ENCODE measurements at regions not wholly inside any gene's neighbourhood (a gene's known extent, or its start where the extent isn't known, plus 50 kb on each side); places are given as distances from the start of the nearest gene placed in this dataset.

DNA sequence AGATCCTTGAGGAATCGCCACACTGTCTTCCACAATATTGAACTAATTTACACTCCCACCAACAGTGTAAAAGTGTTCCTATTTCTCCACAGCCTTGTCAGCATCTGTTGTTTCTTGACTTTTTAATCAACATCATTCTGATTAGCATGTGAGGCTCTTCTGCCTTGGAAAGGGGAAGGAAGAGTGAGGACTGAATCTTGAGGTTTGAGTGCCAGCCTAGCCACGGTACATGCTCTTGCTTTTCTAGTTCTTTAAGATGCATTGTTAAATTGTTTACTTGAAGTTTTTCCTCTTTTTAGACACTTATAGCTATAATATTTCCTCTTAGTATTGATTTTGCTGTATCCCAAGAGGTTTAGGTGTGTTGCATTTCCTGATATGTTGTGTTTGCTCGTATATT, 596.1 kb downstream of the OTOL1 start:
- no peak overlapping the region for H3K27ac ChIP-seq (ENCODE audit: low read depth, low read length)
- H3K9ac ChIP-seq (ENCODE audit: low read length) = no peak overlapping the region
- ChIA-PET RAD21 (ENCODE audit: low non-redundant PET in 1 of 2, low total read pairs in 2 of 2, uncharacterized antibody in 2 of 2, unreplicated experiment in 2 of 2) (no interaction called here), POLR2A (no interaction called here), CTCF (no interaction called here)
- no peaks in the 10 kb centered on the region for H3K36me3 ChIP-seq (ENCODE audit: control insufficient read depth in 1 of 2, insufficient read depth in 2 of 2, low read length in 2 of 2)
- H4K20me1 ChIP-seq (ENCODE audit: insufficient read depth) = no peaks in the 10 kb centered on the region
- no peaks in the 10 kb centered on the region for H3K4me1 ChIP-seq (ENCODE audit: control insufficient read depth in 1 of 2, insufficient read depth in 2 of 2, low read length in 2 of 2)
- no peak overlapping the region for H3K4me2 ChIP-seq (ENCODE audit: low read length)
- ATAC-seq = no peak
- TF ChIP-seq POLR2AphosphoS5 (IDR thresholded peaks at IDR 0.05; ENCODE audit: low read depth, low read length) (no peak), CEBPB (IDR thresholded peaks at IDR 0.05; ENCODE audit: low read depth) (no peak)
- no peaks in the 10 kb centered on the region for H3K79me2 ChIP-seq (ENCODE audit: insufficient read depth, low read length)
- H3K27me3 ChIP-seq (ENCODE audit: insufficient read depth, low read length) = no peaks in the 10 kb centered on the region
- H3K4me3 ChIP-seq (replicated peaks in 1 of 2; ENCODE audit: low read depth in 1 of 2, low read length in 2 of 2) = no peak overlapping the region
- H2AFZ ChIP-seq (ENCODE audit: low read depth, low read length, poor library complexity, severe bottlenecking) = no peak overlapping the region
- no TSS peak for BruUV-seq (replicated peaks)
- no peak for DNase-seq (ENCODE audit: low read depth, low spot score)
- H3K9me2 ChIP-seq (ENCODE audit: insufficient read depth) = no peaks in the 10 kb centered on the region
- H3K9me3 ChIP-seq (ENCODE audit: control insufficient read depth in 1 of 2, insufficient read depth in 1 of 2, low read depth in 1 of 2, low read length in 2 of 2) = no peaks in the 10 kb centered on the region
- intact Hi-C loops (cut with micrococcal nuclease) = no loop called here

DNA sequence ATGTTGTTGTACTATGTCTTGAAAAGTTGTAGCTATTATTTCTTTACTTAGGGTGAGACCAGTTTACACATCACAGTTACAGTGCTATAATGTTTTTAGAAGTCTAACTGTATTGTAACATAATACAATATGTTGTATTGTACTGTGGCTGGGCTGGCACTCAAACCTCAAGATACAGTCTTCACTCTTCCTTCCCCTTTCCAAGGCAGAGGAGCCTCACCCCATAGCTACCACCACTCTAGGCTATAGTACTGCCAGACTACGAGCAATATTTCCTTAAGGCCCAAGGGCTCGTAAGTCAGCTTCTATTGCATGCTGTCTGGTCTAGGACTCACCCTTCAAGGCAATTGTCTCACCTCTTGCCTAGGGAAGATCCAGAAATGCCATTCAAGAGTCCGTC, 597.7 kb downstream of the OTOL1 start:
- ChIA-PET POLR2A (no interaction called here), CTCF (no interaction called here), RAD21 (ENCODE audit: low non-redundant PET in 1 of 2, low total read pairs in 2 of 2, uncharacterized antibody in 2 of 2, unreplicated experiment in 2 of 2) (no interaction called here)
- TF ChIP-seq TCF7L2 (IDR thresholded peaks at IDR 0.05; ENCODE audit: borderline replicate concordance, extremely low read depth, insufficient read depth, insufficient read length) (no peak), ELF1 (IDR thresholded peaks at IDR 0.05; ENCODE audit: borderline replicate concordance, low read depth) (no peak), EZH2 (IDR thresholded peaks at IDR 0.05) (no peak), SP1 (IDR thresholded peaks at IDR 0.05; ENCODE audit: low read depth) (no peak), CBX3 (IDR thresholded peaks at IDR 0.05; ENCODE audit: low read depth) (no peak), CEBPB (IDR thresholded peaks at IDR 0.05; ENCODE audit: low read depth) (no peak), ZFX (IDR thresholded peaks at IDR 0.05) (no peak), POLR2AphosphoS5 (IDR thresholded peaks at IDR 0.05; ENCODE audit: low read depth, low read length) (no peak), SIN3A (IDR thresholded peaks at IDR 0.05; ENCODE audit: low read depth) (no peak)
- no peaks in the 10 kb centered on the region for H3K9me3 ChIP-seq (ENCODE audit: control insufficient read depth in 1 of 2, insufficient read depth in 1 of 2, low read depth in 1 of 2, low read length in 2 of 2)
- H4K20me1 ChIP-seq (ENCODE audit: insufficient read depth) = no peaks in the 10 kb centered on the region
- no peak overlapping the region for H2AFZ ChIP-seq (ENCODE audit: low read depth, low read length, poor library complexity, severe bottlenecking)
- DNase-seq (ENCODE audit: low read depth, low spot score) = no peak
- H3K27ac ChIP-seq (ENCODE audit: low read depth, low read length) = no peak overlapping the region
- no TSS peak for BruUV-seq (replicated peaks)
- H3K36me3 ChIP-seq (ENCODE audit: control insufficient read depth in 1 of 2, insufficient read depth in 2 of 2, low read length in 2 of 2) = no peaks in the 10 kb centered on the region
- no peak for ATAC-seq
- intact Hi-C loops (cut with micrococcal nuclease) = no loop called here
- H3K9ac ChIP-seq (ENCODE audit: low read length) = no peak overlapping the region
- no peaks in the 10 kb centered on the region for H3K4me1 ChIP-seq (ENCODE audit: control insufficient read depth in 1 of 2, insufficient read depth in 2 of 2, low read length in 2 of 2)
- H3K9me2 ChIP-seq (ENCODE audit: insufficient read depth) = no peaks in the 10 kb centered on the region
- H3K4me2 ChIP-seq (ENCODE audit: low read length) = no peak overlapping the region
- no peaks in the 10 kb centered on the region for H3K79me2 ChIP-seq (ENCODE audit: insufficient read depth, low read length)
- H3K4me3 ChIP-seq (replicated peaks in 1 of 2; ENCODE audit: low read depth in 1 of 2, low read length in 2 of 2) = no peak overlapping the region
- no peaks in the 10 kb centered on the region for H3K27me3 ChIP-seq (ENCODE audit: insufficient read depth, low read length)

Data from HCT116 (cell line).